22Rv1 (cell line): ENCODE measurements at regions not wholly inside any gene's neighbourhood (a gene's known extent, or its start where the extent isn't known, plus 50 kb on each side); places are given as distances from the start of the nearest gene placed in this dataset.

ENCODE experiments used
- CTCF ChIP-seq: fragments of 450-650 bp; IDR thresholded peaks from 2 replicates; pipeline ENCODE4 v1.5.1; 2017; ENCODE audit warnings: mild to moderate bottlenecking
- ZFX ChIP-seq: fragments of 450-650 bp; IDR thresholded peaks from 2 replicates; pipeline ENCODE4 v1.6.1; 2017; ENCODE audit warnings: antibody characterized with exemption, borderline replicate concordance

GRCh38 chr4:119744580-119744979 is 116.0 kb upstream of the PDE5A start:
- TF ChIP-seq CTCF = no peak
- no peak for TF ChIP-seq ZFX
